SK-MEL-5 (cell line): ENCODE measurements at regions not wholly inside any gene's neighbourhood (a gene's known extent, or its start where the extent isn't known, plus 50 kb on each side); places are given as distances from the start of the nearest gene placed in this dataset.
A peak's percentile ranks its signal among the peaks of the same experiment; 100 is the strongest.

Experiments
- DNase-seq: peaks from one replicate; pipeline ENCODE4 v3.0.0-alpha.2; 2016; ENCODE audit warnings: low read depth, low spot score
- in situ Hi-C: cut with HindIII; loops from 2 replicates; pipeline ENCODE4 v1.10.0; 2016; ENCODE audit warnings: low sequenced_read_pairs, high pct_unique_total_duplicates, low pct_unique_long_range_greater_than_20kb

GRCh38 chr10:28806488-28806941 lies 129.2 kb downstream of the BAMBI start:
- DNase-seq, result no peak
- in situ Hi-C loops, result no loop called here

- DNase-seq, result no peak
- in situ Hi-C loops, result no loop called here
These were observed 129.8 kb downstream of the BAMBI start for GRCh38 chr10:28806951-28807759.

- DNase-seq, result no peak
- in situ Hi-C loops, result no loop called here
These were observed 130.7 kb downstream of the BAMBI start for GRCh38 chr10:28807760-28808613.

GRCh38 chr10:28808693-28809092 lies 131.4 kb downstream of the BAMBI start:
- DNase-seq, result no peak
- in situ Hi-C loops, result no loop called here

- in situ Hi-C loops, result no loop called here
- no peak for DNase-seq
These were observed 132.9 kb downstream of the BAMBI start for GRCh38 chr10:28810057-28810870.

- in situ Hi-C loops, result no loop called here
- no peak for DNase-seq
These were observed 134.5 kb downstream of the BAMBI start for GRCh38 chr10:28811639-28812349.

- in situ Hi-C loops, result no loop called here
- no peak for DNase-seq
These were observed 135.4 kb downstream of the BAMBI start for GRCh38 chr10:28812384-28813372.

- in situ Hi-C loops, result no loop called here
- DNase-seq, result no peak
These were observed 138.4 kb downstream of the BAMBI start for GRCh38 chr10:28815681-28816080.

GRCh38 chr10:28822719-28823464 lies 145.6 kb downstream of the BAMBI start:
- in situ Hi-C loops, result no loop called here

GRCh38 chr10:28823501-28824075 lies 146.3 kb downstream of the BAMBI start:
- in situ Hi-C loops, result no loop called here
- DNase-seq, result peak; percentile 53

More at GRCh38 chr10:28822719-28823464, 145.6 kb downstream of the BAMBI start:
- no peak for DNase-seq

- DNase-seq, result no peak
- in situ Hi-C loops, result no loop called here
These were observed 156.0 kb downstream of the BAMBI start for GRCh38 chr10:28833313-28833712.

- no peak for DNase-seq
- in situ Hi-C loops, result no loop called here
These were observed 159.1 kb downstream of the BAMBI start for GRCh38 chr10:28836435-28836743.

GRCh38 chr10:28837613-28838390 lies 160.5 kb downstream of the BAMBI start:
- in situ Hi-C loops, result no loop called here
- no peak for DNase-seq

GRCh38 chr10:28838908-28839307 lies 161.6 kb downstream of the BAMBI start:
- in situ Hi-C loops, result no loop called here
- DNase-seq, result no peak

- in situ Hi-C loops, result no loop called here
- peak; percentile 87 for DNase-seq
These were observed 162.3 kb downstream of the BAMBI start for GRCh38 chr10:28839600-28840007.
